ENCODE measurements at regions not wholly inside any gene's neighbourhood (a gene's known extent, or its start where the extent isn't known, plus 50 kb on each side); places are given as distances from the start of the nearest gene placed in this dataset.

GRCh38 chr13:107585469-107586180 lies 629.7 kb downstream of the LIG4 start:
- Histone ChIP-seq H3K4me1 (replicated peaks in 1 of 2; ENCODE audit: control insufficient read depth in 2 of 2, insufficient read depth in 2 of 2, low read length in 2 of 2) (no peaks in the 10 kb centered on the region), H3K9me1 (ENCODE audit: control insufficient read depth, insufficient read depth, low read length) (no peaks in the 10 kb centered on the region), H3K9me3 (replicated peaks; ENCODE audit: control insufficient read depth, insufficient read depth, low read depth, low read length) (no peaks in the 10 kb centered on the region), H3K27ac (ENCODE audit: extremely low read depth, low read depth, low read length) (no peak overlapping the region), H3K9ac (ENCODE audit: insufficient read depth in 1 of 2, low read depth in 2 of 2, low read length in 2 of 2) (no peak overlapping the region), H3K27me3 (ENCODE audit: control insufficient read depth in 2 of 2, insufficient read depth in 2 of 2, low read length in 2 of 2) (no peaks in the 10 kb centered on the region), H3K36me3 (ENCODE audit: control insufficient read depth, insufficient read depth, low read length) (no peaks in the 10 kb centered on the region), H3K4me3 (no peak overlapping the region), H2AFZ (ENCODE audit: low read depth, low read length) (no peak overlapping the region), H4K20me1 (replicated peaks; ENCODE audit: control insufficient read depth, insufficient read depth, low read length) (no peaks in the 10 kb centered on the region), H3K4me2 (ENCODE audit: insufficient read depth, low read length) (no peak overlapping the region), H3K79me2 (ENCODE audit: control insufficient read depth, insufficient read depth, low read length) (no peaks in the 10 kb centered on the region)
- in situ Hi-C loops (cut with MboI) (no loop called here), intact Hi-C loops (cut with micrococcal nuclease) (no loop called here)
- no TSS peak for BruUV-seq (replicated peaks)
- ATAC-seq (no peak), DNase-seq (ENCODE audit: extremely low read depth in 1 of 4, low spot score in 3 of 4) (no peak), FAIRE-seq (no peak)
- ChIA-PET CTCF (ENCODE audit: low intra/inter-chr PET ratio) (no interaction called here), POLR2A (no interaction called here)
- WGBS (ENCODE audit: insufficient coverage, low coverage, missing lambda C conversion rate), result 11% methylated on average over 1 of the region's 2 CpGs
- TF ChIP-seq SNIP1 (IDR thresholded peaks at IDR 0.05; ENCODE audit: low read depth) (no peak), TAF9B (IDR thresholded peaks at IDR 0.05; ENCODE audit: partially characterized antibody) (no peak), MEF2A (IDR thresholded peaks at IDR 0.05; ENCODE audit: control insufficient read depth, low read depth, low read length) (no peak), RBM39 (optimal IDR thresholded peaks at IDR 0.05; ENCODE audit: low read depth, low read length) (no peak), ZNF212 (CRISPR knock-in tag; IDR thresholded peaks at IDR 0.05) (no peak), STAG1 (CRISPR knock-in tag; IDR thresholded peaks at IDR 0.05; ENCODE audit: borderline replicate concordance) (no peak), HINFP (tag; conservative IDR thresholded peaks at IDR 0.05; ENCODE audit: low read depth) (no peak), PHF20 (IDR thresholded peaks at IDR 0.05; ENCODE audit: partially characterized antibody) (no peak), BHLHE40 (IDR thresholded peaks at IDR 0.05; ENCODE audit: low read length) (no peak), SREBF1 (IDR thresholded peaks at IDR 0.05; ENCODE audit: borderline replicate concordance, low read depth, low read length) (no peak), SRF (CRISPR knock-in tag; IDR thresholded peaks at IDR 0.05) (no peak), ILF3 (IDR thresholded peaks at IDR 0.05; ENCODE audit: borderline replicate concordance) (no peak), UBTF (IDR thresholded peaks at IDR 0.05; ENCODE audit: borderline replicate concordance in 1 of 2, low read depth in 2 of 2, low read length in 2 of 2) (no peak), CEBPG (CRISPR knock-in tag; IDR thresholded peaks at IDR 0.05) (no peak), CEBPG (tag; conservative IDR thresholded peaks at IDR 0.05 in 1 of 2, IDR thresholded peaks at IDR 0.05 in 1 of 2) (no peak), ZBTB49 (CRISPR knock-in tag; IDR thresholded peaks at IDR 0.05; ENCODE audit: borderline replicate concordance) (no peak), FOXJ2 (tag; IDR thresholded peaks at IDR 0.05) (no peak)

All from K562 (cell line).